ENCODE measurements at regions not wholly inside any gene's neighbourhood (a gene's known extent, or its start where the extent isn't known, plus 50 kb on each side); places are given as distances from the start of the nearest gene placed in this dataset.

- DNase-seq (ENCODE audit: low spot score): no peak
- no peak overlapping the region for H3K27ac Mint-ChIP-seq (ENCODE audit: unreplicated experiment)
Observed at GRCh38 chr14:104396682-104397470, 182.7 kb upstream of the C14orf180 start.

GRCh38 chr14:104397956-104398355, 181.6 kb upstream of the C14orf180 start:
- Mint-ChIP-seq H3K27ac (ENCODE audit: unreplicated experiment) (no peak overlapping the region), H3K4me3 (ENCODE audit: unreplicated experiment) (no peak overlapping the region), H3K4me1 (ENCODE audit: unreplicated experiment) (peaks cover 2% of the 10 kb centered on the region), H3K9me3 (ENCODE audit: unreplicated experiment) (peaks cover 10% of the 10 kb centered on the region), H3K27me3 (ENCODE audit: unreplicated experiment) (peaks cover 13% of the 10 kb centered on the region), H3K36me3 (ENCODE audit: low read depth, unreplicated experiment) (peaks cover 17% of the 10 kb centered on the region)
- no peak for DNase-seq (ENCODE audit: low spot score)
- TF ChIP-seq, protein P1, sequence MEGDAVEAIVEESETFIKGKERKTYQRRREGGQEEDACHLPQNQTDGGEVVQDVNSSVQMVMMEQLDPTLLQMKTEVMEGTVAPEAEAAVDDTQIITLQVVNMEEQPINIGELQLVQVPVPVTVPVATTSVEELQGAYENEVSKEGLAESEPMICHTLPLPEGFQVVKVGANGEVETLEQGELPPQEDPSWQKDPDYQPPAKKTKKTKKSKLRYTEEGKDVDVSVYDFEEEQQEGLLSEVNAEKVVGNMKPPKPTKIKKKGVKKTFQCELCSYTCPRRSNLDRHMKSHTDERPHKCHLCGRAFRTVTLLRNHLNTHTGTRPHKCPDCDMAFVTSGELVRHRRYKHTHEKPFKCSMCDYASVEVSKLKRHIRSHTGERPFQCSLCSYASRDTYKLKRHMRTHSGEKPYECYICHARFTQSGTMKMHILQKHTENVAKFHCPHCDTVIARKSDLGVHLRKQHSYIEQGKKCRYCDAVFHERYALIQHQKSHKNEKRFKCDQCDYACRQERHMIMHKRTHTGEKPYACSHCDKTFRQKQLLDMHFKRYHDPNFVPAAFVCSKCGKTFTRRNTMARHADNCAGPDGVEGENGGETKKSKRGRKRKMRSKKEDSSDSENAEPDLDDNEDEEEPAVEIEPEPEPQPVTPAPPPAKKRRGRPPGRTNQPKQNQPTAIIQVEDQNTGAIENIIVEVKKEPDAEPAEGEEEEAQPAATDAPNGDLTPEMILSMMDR (IDR thresholded peaks at IDR 0.05; ENCODE audit: unreplicated experiment): no peak

More at GRCh38 chr14:104396682-104397470, 182.7 kb upstream of the C14orf180 start:
- Mint-ChIP-seq H3K27me3 (ENCODE audit: unreplicated experiment) (peaks cover 12% of the 10 kb centered on the region), H3K9me3 (ENCODE audit: unreplicated experiment) (peaks cover 10% of the 10 kb centered on the region), H3K4me3 (ENCODE audit: unreplicated experiment) (no peak overlapping the region), H3K36me3 (ENCODE audit: low read depth, unreplicated experiment) (peaks cover 17% of the 10 kb centered on the region), H3K4me1 (ENCODE audit: unreplicated experiment) (no peaks in the 10 kb centered on the region)
- TF ChIP-seq, protein P1 (IDR thresholded peaks at IDR 0.05; ENCODE audit: unreplicated experiment): no peak

GRCh38 chr14:104398656-104399055, 180.9 kb upstream of the C14orf180 start:
- TF ChIP-seq, protein P1 (IDR thresholded peaks at IDR 0.05; ENCODE audit: unreplicated experiment): no peak
- no peak for DNase-seq (ENCODE audit: low spot score)
- H3K27ac Mint-ChIP-seq (ENCODE audit: unreplicated experiment): no peak overlapping the region

DNA sequence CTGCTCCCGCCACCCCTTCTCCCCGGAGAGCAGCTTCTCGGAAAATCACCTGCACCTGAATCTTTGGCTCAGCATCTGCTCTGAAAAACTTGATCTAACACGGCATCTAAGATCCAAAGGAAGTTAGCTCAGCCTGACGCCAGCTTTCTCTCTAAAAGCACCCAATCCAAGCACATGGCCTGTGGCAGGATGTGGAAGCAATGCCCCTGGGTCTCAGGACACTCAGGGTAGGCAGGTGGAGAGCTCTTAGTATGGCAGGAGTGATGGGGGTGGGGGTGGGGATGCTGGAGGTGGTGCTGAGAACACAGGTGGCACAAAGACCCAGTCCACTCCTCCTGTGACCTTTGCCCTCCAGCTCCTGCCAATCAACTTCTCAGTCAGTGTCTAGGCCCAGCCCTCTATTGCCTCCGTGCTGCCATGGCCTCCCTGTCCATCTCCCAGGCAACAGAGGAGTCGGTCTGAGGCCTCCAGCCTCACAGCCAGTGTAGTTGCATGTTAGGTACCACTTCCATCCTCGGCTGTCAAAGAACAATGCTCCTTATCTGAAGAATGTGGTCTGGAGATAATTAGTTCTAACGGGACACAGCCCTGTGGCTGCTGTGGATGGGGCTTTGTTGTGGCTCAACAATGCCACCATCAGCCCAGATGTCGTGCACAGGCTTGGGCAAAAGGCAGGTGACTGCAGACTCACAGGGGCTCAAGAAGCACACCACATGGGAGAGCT, 180.0 kb upstream of the C14orf180 start:
- H3K27ac Mint-ChIP-seq (ENCODE audit: unreplicated experiment): no peak overlapping the region
- H3K27me3 Mint-ChIP-seq (ENCODE audit: unreplicated experiment): peaks cover 10% of the 10 kb centered on the region
- H3K9me3 Mint-ChIP-seq (ENCODE audit: unreplicated experiment): peaks cover 10% of the 10 kb centered on the region
- H3K4me1 Mint-ChIP-seq (ENCODE audit: unreplicated experiment): peaks cover 4% of the 10 kb centered on the region
- no peak overlapping the region for H3K4me3 Mint-ChIP-seq (ENCODE audit: unreplicated experiment)
- DNase-seq (ENCODE audit: low spot score): no peak
- TF ChIP-seq, protein P1 (IDR thresholded peaks at IDR 0.05; ENCODE audit: unreplicated experiment): no peak
- H3K36me3 Mint-ChIP-seq (ENCODE audit: low read depth, unreplicated experiment): peaks cover 17% of the 10 kb centered on the region

More at GRCh38 chr14:104398656-104399055, 180.9 kb upstream of the C14orf180 start:
- H3K27me3 Mint-ChIP-seq (ENCODE audit: unreplicated experiment): peaks cover 13% of the 10 kb centered on the region
- no peak overlapping the region for H3K4me3 Mint-ChIP-seq (ENCODE audit: unreplicated experiment)
- H3K9me3 Mint-ChIP-seq (ENCODE audit: unreplicated experiment): peaks cover 10% of the 10 kb centered on the region
- H3K4me1 Mint-ChIP-seq (ENCODE audit: unreplicated experiment): peaks cover 4% of the 10 kb centered on the region
- peaks cover 17% of the 10 kb centered on the region for H3K36me3 Mint-ChIP-seq (ENCODE audit: low read depth, unreplicated experiment)

- Mint-ChIP-seq H3K36me3 (ENCODE audit: low read depth, unreplicated experiment) (peaks cover 17% of the 10 kb centered on the region), H3K4me1 (ENCODE audit: unreplicated experiment) (peaks cover 4% of the 10 kb centered on the region), H3K4me3 (ENCODE audit: unreplicated experiment) (no peak overlapping the region), H3K27me3 (ENCODE audit: unreplicated experiment) (peaks cover 7% of the 10 kb centered on the region), H3K27ac (ENCODE audit: unreplicated experiment) (no peak overlapping the region), H3K9me3 (ENCODE audit: unreplicated experiment) (peaks cover 10% of the 10 kb centered on the region)
- TF ChIP-seq, protein P1 (IDR thresholded peaks at IDR 0.05; ENCODE audit: unreplicated experiment): no peak
- no peak for DNase-seq (ENCODE audit: low spot score)
Observed at GRCh38 chr14:104400355-104400754, 179.2 kb upstream of the C14orf180 start.

All from endothelial cell (in vitro differentiated cells).